ENCODE measurements at regions not wholly inside any gene's neighbourhood (a gene's known extent, or its start where the extent isn't known, plus 50 kb on each side); places are given as distances from the start of the nearest gene placed in this dataset.

GRCh38 chr20:40606660-40607059, 82.4 kb downstream of the MAFB start:
- Histone ChIP-seq H3K4me3 (ENCODE audit: insufficient read depth, low read length, poor library complexity, severe bottlenecking) (no peak overlapping the region), H3K9ac (ENCODE audit: low read length) (no peak overlapping the region), H2AFZ (ENCODE audit: low read depth, low read length, severe bottlenecking) (no peak overlapping the region), H3K4me2 (ENCODE audit: low read depth, low read length, poor library complexity, severe bottlenecking) (no peak overlapping the region), H3K27me3 (ENCODE audit: low read length) (no peaks in the 10 kb centered on the region), H4K20me1 (ENCODE audit: low read depth, low read length) (no peaks in the 10 kb centered on the region), H3K27ac (ENCODE audit: low read depth, low read length) (no peak overlapping the region), H3K79me2 (ENCODE audit: insufficient read depth, low read length) (no peaks in the 10 kb centered on the region), H3K9me3 (ENCODE audit: insufficient read depth, low read length) (no peaks in the 10 kb centered on the region), H3K9me2 (replicated peaks; ENCODE audit: insufficient read depth, low read length) (no peaks in the 10 kb centered on the region), H3F3A (ENCODE audit: insufficient read depth) (no peaks in the 10 kb centered on the region), H3K36me3 (ENCODE audit: low read length) (no peaks in the 10 kb centered on the region)
- TF ChIP-seq EZH2phosphoT487 (conservative IDR thresholded peaks at IDR 0.05; ENCODE audit: low read length) (no peak), CTCF (IDR thresholded peaks at IDR 0.05; ENCODE audit: insufficient read depth, low read length, poor library complexity, severe bottlenecking) (no peak)

GRCh38 chr20:40606237-40606636, 82.8 kb downstream of the MAFB start:
- Histone ChIP-seq H4K20me1 (ENCODE audit: low read depth, low read length) (no peaks in the 10 kb centered on the region), H3F3A (ENCODE audit: insufficient read depth) (no peaks in the 10 kb centered on the region), H3K9ac (ENCODE audit: low read length) (no peak overlapping the region), H3K79me2 (ENCODE audit: insufficient read depth, low read length) (no peaks in the 10 kb centered on the region), H2AFZ (ENCODE audit: low read depth, low read length, severe bottlenecking) (no peak overlapping the region), H3K4me2 (ENCODE audit: low read depth, low read length, poor library complexity, severe bottlenecking) (no peak overlapping the region), H3K36me3 (ENCODE audit: low read length) (no peaks in the 10 kb centered on the region), H3K4me3 (ENCODE audit: insufficient read depth, low read length, poor library complexity, severe bottlenecking) (no peak overlapping the region), H3K9me2 (replicated peaks; ENCODE audit: insufficient read depth, low read length) (no peaks in the 10 kb centered on the region), H3K9me3 (ENCODE audit: insufficient read depth, low read length) (no peaks in the 10 kb centered on the region), H3K27ac (ENCODE audit: low read depth, low read length) (no peak overlapping the region), H3K27me3 (ENCODE audit: low read length) (no peaks in the 10 kb centered on the region)
- TF ChIP-seq EZH2phosphoT487 (conservative IDR thresholded peaks at IDR 0.05; ENCODE audit: low read length) (no peak), CTCF (IDR thresholded peaks at IDR 0.05; ENCODE audit: insufficient read depth, low read length, poor library complexity, severe bottlenecking) (no peak)

GRCh38 chr20:40604416-40604815, 84.6 kb downstream of the MAFB start:
- TF ChIP-seq EZH2phosphoT487 (conservative IDR thresholded peaks at IDR 0.05; ENCODE audit: low read length) (no peak), CTCF (IDR thresholded peaks at IDR 0.05; ENCODE audit: insufficient read depth, low read length, poor library complexity, severe bottlenecking) (no peak)
- H3K79me2 ChIP-seq (ENCODE audit: insufficient read depth, low read length): no peaks in the 10 kb centered on the region
- no peaks in the 10 kb centered on the region for H3F3A ChIP-seq (ENCODE audit: insufficient read depth)
- H3K9ac ChIP-seq (ENCODE audit: low read length): no peak overlapping the region
- H3K9me2 ChIP-seq (replicated peaks; ENCODE audit: insufficient read depth, low read length): no peaks in the 10 kb centered on the region
- H3K4me3 ChIP-seq (ENCODE audit: insufficient read depth, low read length, poor library complexity, severe bottlenecking): no peak overlapping the region
- H3K36me3 ChIP-seq (ENCODE audit: low read length): no peaks in the 10 kb centered on the region
- H4K20me1 ChIP-seq (ENCODE audit: low read depth, low read length): no peaks in the 10 kb centered on the region
- no peak overlapping the region for H3K4me2 ChIP-seq (ENCODE audit: low read depth, low read length, poor library complexity, severe bottlenecking)
- H3K27me3 ChIP-seq (ENCODE audit: low read length): no peaks in the 10 kb centered on the region
- no peak overlapping the region for H2AFZ ChIP-seq (ENCODE audit: low read depth, low read length, severe bottlenecking)
- H3K9me3 ChIP-seq (ENCODE audit: insufficient read depth, low read length): no peaks in the 10 kb centered on the region
- no peak overlapping the region for H3K27ac ChIP-seq (ENCODE audit: low read depth, low read length)

Data from SU-DHL-6 (cell line).